Right renal cortex interstitium (tissue), 3 donors: ENCODE measurements at regions not wholly inside any gene's neighbourhood (a gene's known extent, or its start where the extent isn't known, plus 50 kb on each side); places are given as distances from the start of the nearest gene placed in this dataset.

ENCODE experiments used
- DNase-seq, 3 donors: peaks; one replicate each; pipeline ENCODE4 v3.0.0-alpha.2; 2013; ENCODE audit warnings: low read depth in 3 of 3, low spot score in 2 of 3

- no peak for DNase-seq
Observed at GRCh38 chr4:38500433-38500832, 163.6 kb upstream of the KLF3 start.

- no peak for DNase-seq
Observed at GRCh38 chr4:38501698-38502097, 162.3 kb upstream of the KLF3 start.

- DNase-seq: no peak
Observed at GRCh38 chr4:38503689-38504395, 160.2 kb upstream of the KLF3 start.

GRCh38 chr4:38504396-38504715 lies 159.6 kb upstream of the KLF3 start:
- DNase-seq: no peak

GRCh38 chr4:38509551-38509950 lies 154.4 kb upstream of the KLF3 start:
- DNase-seq: no peak

GRCh38 chr4:38510201-38510600 lies 153.8 kb upstream of the KLF3 start:
- DNase-seq: no peak

- DNase-seq: no peak
Observed at GRCh38 chr4:38511702-38512101, 152.3 kb upstream of the KLF3 start.

GRCh38 chr4:38512840-38513239 lies 151.2 kb upstream of the KLF3 start:
- DNase-seq: no peak

GRCh38 chr4:38514465-38515146 lies 149.4 kb upstream of the KLF3 start:
- no peak for DNase-seq

- DNase-seq: no peak
Observed at GRCh38 chr4:38516190-38516589, 147.8 kb upstream of the KLF3 start.

- no peak for DNase-seq
Observed at GRCh38 chr4:38519666-38520065, 144.3 kb upstream of the KLF3 start.

- DNase-seq: no peak
Observed at GRCh38 chr4:38523054-38523453, 140.9 kb upstream of the KLF3 start.

- DNase-seq: no peak
Observed at GRCh38 chr4:38523524-38524448, 140.2 kb upstream of the KLF3 start.

GRCh38 chr4:38526412-38526811 lies 137.6 kb upstream of the KLF3 start:
- DNase-seq: no peak

GRCh38 chr4:38529189-38530115 lies 134.5 kb upstream of the KLF3 start:
- DNase-seq: peak in 2 of 3 donors; percentile 19 to 25

GRCh38 chr4:38530486-38530885 lies 133.5 kb upstream of the KLF3 start:
- no peak for DNase-seq

- peak in 2 of 3 donors; percentile 47 to 60 for DNase-seq
Observed at GRCh38 chr4:38531141-38531727, 132.8 kb upstream of the KLF3 start.

- no peak for DNase-seq
Observed at GRCh38 chr4:38532908-38533499, 131.0 kb upstream of the KLF3 start.

GRCh38 chr4:38534344-38535045 lies 129.5 kb upstream of the KLF3 start:
- DNase-seq: no peak
